HCT116 (cell line): ENCODE measurements at regions not wholly inside any gene's neighbourhood (a gene's known extent, or its start where the extent isn't known, plus 50 kb on each side); places are given as distances from the start of the nearest gene placed in this dataset.

ENCODE experiments used
- EZH2 ChIP-seq: fragments of 200-600 bp; sonication (generic); IDR thresholded peaks from 2 replicates; pipeline ENCODE4 v1.6.1; 2017; ENCODE audit warnings: antibody characterized with exemption, mixed run types
- POLR2A ChIP-seq: IDR thresholded peaks from 2 replicates; pipeline ENCODE4 v1.7.0; 2011; ENCODE audit warnings: borderline replicate concordance; ENCODE audit not compliant: insufficient read depth, insufficient read length; ENCODE audit errors: extremely low read depth
- TF ChIP-seq, protein P1 (sequence below), 3 experiments: fragments of 200-600 bp in 1 of 3; sonication (generic) in 1 of 3; IDR thresholded peaks in 2 of 3; conservative IDR thresholded peaks in 1 of 3; 2 replicates each; pipeline ENCODE4 v1.5.1; 2012 to 2017; ENCODE audit warnings: low read depth in 2 of 3, low read length in 2 of 3, antibody characterized with exemption in 1 of 3, borderline replicate concordance in 1 of 3, control low read depth in 1 of 3, mild to moderate bottlenecking in 1 of 3, mixed read lengths in 1 of 3, mixed run types in 1 of 3, moderate library complexity in 1 of 3; ENCODE audit not compliant: insufficient read depth in 1 of 3

DNA sequence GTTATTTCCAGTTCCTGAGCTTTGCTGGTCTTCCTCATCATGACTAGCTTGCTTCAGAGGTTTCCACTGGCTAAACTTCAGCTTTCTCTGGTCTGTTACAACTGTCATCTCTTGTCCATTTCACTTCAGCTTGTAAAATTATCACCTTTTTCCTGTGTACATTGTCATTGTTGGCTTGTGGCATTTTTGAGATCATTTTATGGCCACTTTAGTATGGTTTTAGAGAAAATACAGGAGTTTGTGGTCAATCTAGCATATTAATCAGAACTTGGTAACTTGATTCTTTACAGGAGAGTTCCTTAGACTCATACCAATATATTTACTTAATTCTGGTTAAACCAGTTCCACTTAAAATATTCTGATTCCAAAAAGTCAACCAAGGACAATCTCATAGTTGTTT, 235.9 kb upstream of the KITLG start:
- TF ChIP-seq EZH2 (no peak), POLR2A (no peak)
- TF ChIP-seq, protein P1, sequence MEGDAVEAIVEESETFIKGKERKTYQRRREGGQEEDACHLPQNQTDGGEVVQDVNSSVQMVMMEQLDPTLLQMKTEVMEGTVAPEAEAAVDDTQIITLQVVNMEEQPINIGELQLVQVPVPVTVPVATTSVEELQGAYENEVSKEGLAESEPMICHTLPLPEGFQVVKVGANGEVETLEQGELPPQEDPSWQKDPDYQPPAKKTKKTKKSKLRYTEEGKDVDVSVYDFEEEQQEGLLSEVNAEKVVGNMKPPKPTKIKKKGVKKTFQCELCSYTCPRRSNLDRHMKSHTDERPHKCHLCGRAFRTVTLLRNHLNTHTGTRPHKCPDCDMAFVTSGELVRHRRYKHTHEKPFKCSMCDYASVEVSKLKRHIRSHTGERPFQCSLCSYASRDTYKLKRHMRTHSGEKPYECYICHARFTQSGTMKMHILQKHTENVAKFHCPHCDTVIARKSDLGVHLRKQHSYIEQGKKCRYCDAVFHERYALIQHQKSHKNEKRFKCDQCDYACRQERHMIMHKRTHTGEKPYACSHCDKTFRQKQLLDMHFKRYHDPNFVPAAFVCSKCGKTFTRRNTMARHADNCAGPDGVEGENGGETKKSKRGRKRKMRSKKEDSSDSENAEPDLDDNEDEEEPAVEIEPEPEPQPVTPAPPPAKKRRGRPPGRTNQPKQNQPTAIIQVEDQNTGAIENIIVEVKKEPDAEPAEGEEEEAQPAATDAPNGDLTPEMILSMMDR (IDR thresholded peaks at IDR 0.05 in 2 of 3, conservative IDR thresholded peaks at IDR 0.05 in 1 of 3; ENCODE audit: borderline replicate concordance in 1 of 3, insufficient read depth in 1 of 3, low read depth in 2 of 3, low read length in 2 of 3), result no peak
